Stomach (tissue), 8 donors: ENCODE measurements at regions not wholly inside any gene's neighbourhood (a gene's known extent, or its start where the extent isn't known, plus 50 kb on each side); places are given as distances from the start of the nearest gene placed in this dataset.
A peak's percentile ranks its signal among the peaks of the same experiment; 100 is the strongest.
"Not testable (repeated sequence)": the region's sequence is repeated elsewhere in the genome, so short reads cannot be mapped to it uniquely, and the experiment has no call there.

Source experiments
- DNase-seq, 2 donors: peaks; one replicate each; pipeline versions ENCODE4 v3.0.0 to v3.0.0-alpha.2; 2013 to 2019
- H3K27ac ChIP-seq, 5 donors: fragments of 200-600 bp in 4 of 5; sonication (generic) in 4 of 5; one replicate each; pipeline ENCODE4 v1.5.1; 2013 to 2019; ENCODE audit warnings: mild to moderate bottlenecking in 1 of 5, moderate library complexity in 1 of 5
- H3K27me3 ChIP-seq, 3 donors: fragments of 200-600 bp; sonication (generic); one replicate each; pipeline ENCODE4 v1.5.1; 2017 to 2019; ENCODE audit warnings: mixed run types in 1 of 3
- H3K36me3 ChIP-seq, 4 donors: fragments of 200-600 bp; sonication (generic); 1 replicate in 3 of 4; 2 replicates in 1 of 4; pipeline ENCODE4 v1.5.1; 2016 to 2019
- H3K4me1 ChIP-seq, 4 donors: fragments of 200-600 bp; sonication (generic); one replicate each; pipeline ENCODE4 v1.5.1; 2016 to 2019
- H3K4me3 ChIP-seq, 4 donors: fragments of 200-600 bp; sonication (generic) in 3 of 4; one replicate each; pipeline ENCODE4 v1.5.1; 2016 to 2019; ENCODE audit warnings: mild to moderate bottlenecking in 1 of 4
- H3K9me3 ChIP-seq, 4 donors: fragments of 200-600 bp; sonication (generic); one replicate each; pipeline ENCODE4 v1.5.1; 2016 to 2019
- CTCF ChIP-seq, 7 experiments: fragments of 450-650 bp in 4 of 7; fragments of 200-600 bp in 3 of 7; sonication (generic) in 3 of 7; IDR thresholded peaks; one replicate each; pipeline ENCODE4 v1.5.1; 2016 to 2019; ENCODE audit warnings: antibody characterized with exemption in 7 of 7, control low read depth in 2 of 7, mild to moderate bottlenecking in 1 of 7
- EP300 ChIP-seq: sonication (generic); formaldehyde crosslinking; IDR thresholded peaks from one replicate; pipeline ENCODE4 v1.6.1; 2017; ENCODE audit warnings: antibody characterized with exemption
- POLR2A ChIP-seq, 4 donors: fragments of 450-650 bp; IDR thresholded peaks; one replicate each; pipeline ENCODE4 v1.6.1; 2016; ENCODE audit warnings: antibody characterized with exemption in 4 of 4, control low read depth in 2 of 4, mild to moderate bottlenecking in 1 of 4, moderate library complexity in 1 of 4
- POLR2AphosphoS5 ChIP-seq, 3 donors: sonication (generic); formaldehyde crosslinking; IDR thresholded peaks; one replicate each; pipeline ENCODE4 v1.6.1; 2016; ENCODE audit warnings: antibody characterized with exemption in 3 of 3
- WGBS, 5 donors: extraction: QIAGEN DNeasy Blood & Tissue Kit in 3 of 5; methylation state at CpG; one replicate each; pipeline versions ENCODE4 v1.1.5 to v1.1.7; 2013 to 2018; 5-methylcytosine and 5-hydroxymethylcytosine counted together
- intact Hi-C: fragments of 100-400 bp; cut with DNase I; formaldehyde crosslinking; loops from one replicate; pipeline ENCODE4 v1.15.1; 2023; ENCODE audit warnings: low total_unique reads
- donor health status: healthy with polysubstance abuse.
- donor health status: Bipolar disorder and iron deficiency.
- donor health status: healthy.

- intact Hi-C loops: no loop called here
- H3K36me3 ChIP-seq: peaks cover 0 to 5% (median 0%) of the 10 kb centered on the region in 4 donors
- no peak for TF ChIP-seq CTCF (IDR thresholded peaks at IDR 0.05)
- TF ChIP-seq POLR2AphosphoS5 (IDR thresholded peaks at IDR 0.05): no peak
- TF ChIP-seq POLR2A (IDR thresholded peaks at IDR 0.05): no peak
- no peak for TF ChIP-seq EP300
- no peak overlapping the region for H3K4me3 ChIP-seq
- H3K27me3 ChIP-seq: no peaks in the 10 kb centered on the region
- no peak overlapping the region for H3K27ac ChIP-seq
- WGBS, 5 donors: 63 to 80% (median 66%) methylated on average over 2 to 5 of the region's 5 CpGs
- H3K9me3 ChIP-seq: peaks cover 5 to 95% (median 68%) of the 10 kb centered on the region in 4 donors
- no peaks in the 10 kb centered on the region for H3K4me1 ChIP-seq
- peak in 1 of 2 donors; percentile 21 for DNase-seq
These were observed 188.7 kb downstream of the UBE3A start for GRCh38 chr15:25250011-25250596.

GRCh38 chr15:25250906-25251622 lies 187.8 kb downstream of the UBE3A start:
- intact Hi-C loops: no loop called here

GRCh38 chr15:25251700-25252390 lies 187.0 kb downstream of the UBE3A start:
- intact Hi-C loops: no loop called here
- Histone ChIP-seq H3K4me3 (no peak overlapping the region), H3K27me3 (no peaks in the 10 kb centered on the region), H3K4me1 (no peaks in the 10 kb centered on the region), H3K27ac (no peak overlapping the region), H3K9me3 (peaks cover 0 to 94% (median 72%) of the 10 kb centered on the region in 4 donors), H3K36me3 (no peaks in the 10 kb centered on the region)
- TF ChIP-seq POLR2AphosphoS5 (IDR thresholded peaks at IDR 0.05) (no peak), POLR2A (IDR thresholded peaks at IDR 0.05) (no peak), EP300 (no peak), CTCF (IDR thresholded peaks at IDR 0.05) (no peak)
- peak in 1 of 2 donors; percentile 21 for DNase-seq
- 82 to 87% (median 83%) methylated on average over 13 to 17 of the region's 17 CpGs for WGBS, 5 donors

More at GRCh38 chr15:25250906-25251622, 187.8 kb downstream of the UBE3A start:
- H3K9me3 ChIP-seq: peaks cover 1 to 94% (median 68%) of the 10 kb centered on the region in 4 donors
- H3K27ac ChIP-seq: no peak overlapping the region
- no peaks in the 10 kb centered on the region for H3K27me3 ChIP-seq
- H3K36me3 ChIP-seq: no peaks in the 10 kb centered on the region
- no peak overlapping the region for H3K4me3 ChIP-seq
- no peak for DNase-seq
- no peaks in the 10 kb centered on the region for H3K4me1 ChIP-seq
- WGBS, 5 donors: 86 to 93% (median 90%) methylated on average over 12 to 14 of the region's 14 CpGs; no CpG with 5 or more reads in 1 of the 5 donors
- TF ChIP-seq POLR2AphosphoS5 (IDR thresholded peaks at IDR 0.05) (no peak), POLR2A (IDR thresholded peaks at IDR 0.05) (no peak), CTCF (IDR thresholded peaks at IDR 0.05) (no peak), EP300 (no peak)

GRCh38 chr15:25253048-25253973 lies 185.5 kb downstream of the UBE3A start:
- H3K4me1 ChIP-seq, H3K36me3 ChIP-seq, H3K4me3 ChIP-seq, intact Hi-C loops, H3K27me3 ChIP-seq, DNase-seq, H3K27ac ChIP-seq: not testable (repeated sequence)
- peaks cover 0 to 94% (median 69%) of the 10 kb centered on the region in 4 donors for H3K9me3 ChIP-seq
- 86 to 96% (median 92%) methylated on average over 8 to 35 of the region's 35 CpGs for WGBS, 5 donors
